Thyroid gland (tissue), 4 donors: ENCODE measurements at regions not wholly inside any gene's neighbourhood (a gene's known extent, or its start where the extent isn't known, plus 50 kb on each side); places are given as distances from the start of the nearest gene placed in this dataset.

Source experiments
- DNase-seq, 2 donors: peaks; one replicate each; pipeline ENCODE4 v3.0.0-alpha.2; 2019
- H3K27ac ChIP-seq, 3 donors: fragments of 200-600 bp; sonication (generic); 1 replicate in 2 of 3; 2 replicates in 1 of 3; pipeline ENCODE4 v1.5.1; 2016 to 2019; ENCODE audit warnings: mild to moderate bottlenecking in 1 of 3, moderate library complexity in 1 of 3
- H3K27me3 ChIP-seq: fragments of 200-600 bp; sonication (generic); one replicate; pipeline ENCODE4 v1.5.1; 2019
- H3K36me3 ChIP-seq, 2 donors: fragments of 200-600 bp; sonication (generic); one replicate each; pipeline ENCODE4 v1.5.1; 2016 to 2019
- H3K4me1 ChIP-seq, 2 donors: fragments of 200-600 bp; sonication (generic); one replicate each; pipeline ENCODE4 v1.5.1; 2017 to 2019
- H3K4me3 ChIP-seq, 3 donors: fragments of 200-600 bp; sonication (generic); replicated peaks in 1 of 3; 1 replicate in 2 of 3; 2 replicates in 1 of 3; pipeline ENCODE4 v1.5.1; 2016; ENCODE audit warnings: mild to moderate bottlenecking in 1 of 3
- H3K9me3 ChIP-seq: fragments of 200-600 bp; sonication (generic); one replicate; pipeline ENCODE4 v1.5.1; 2017
- CTCF ChIP-seq, 6 experiments: fragments of 200-600 bp in 3 of 6; fragments of 450-650 bp in 3 of 6; sonication (generic) in 3 of 6; IDR thresholded peaks; one replicate each; pipeline ENCODE4 v1.5.1; 2016 to 2019; ENCODE audit warnings: antibody characterized with exemption in 6 of 6, mild to moderate bottlenecking in 2 of 6, inconsistent platforms in 1 of 6, moderate library complexity in 1 of 6
- POLR2A ChIP-seq, 2 donors: fragments of 450-650 bp; IDR thresholded peaks; one replicate each; pipeline ENCODE4 v1.6.1; 2017; ENCODE audit warnings: antibody characterized with exemption in 2 of 2, mild to moderate bottlenecking in 2 of 2, moderate library complexity in 1 of 2
- WGBS, 2 donors: methylation state at CpG; one replicate each; pipeline ENCODE4 v1.1.5; 2017; 5-methylcytosine and 5-hydroxymethylcytosine counted together
- intact Hi-C: fragments of 100-400 bp; cut with DNase I; formaldehyde crosslinking; loops from one replicate; pipeline ENCODE4 v1.15.1; 2023

- H3K4me1 ChIP-seq = peaks cover 3 to 8% of the 10 kb centered on the region in 2 donors
- no peaks in the 10 kb centered on the region for H3K36me3 ChIP-seq
- TF ChIP-seq POLR2A (IDR thresholded peaks at IDR 0.05) (peak in 1 of 2 donors; percentile 74), CTCF (IDR thresholded peaks at IDR 0.05) (no peak)
- H3K9me3 ChIP-seq = no peaks in the 10 kb centered on the region
- WGBS, 2 donors = 1 to 2% methylated on average over 26 of the region's 26 CpGs
- no peaks in the 10 kb centered on the region for H3K27me3 ChIP-seq
- DNase-seq = peak; percentile 78 to 80
- peak overlapping the region in 2 of 3 donors; percentile 18 to 46 for H3K4me3 ChIP-seq
- H3K27ac ChIP-seq = peak overlapping the region; percentile 75 to 86 (median 79)
- intact Hi-C loops = no loop called here
These were observed 136.7 kb downstream of the HFE start for GRCh38 chr6:26223650-26224546.

GRCh38 chr6:26224547-26224912 is 137.3 kb downstream of the HFE start:
- Histone ChIP-seq H3K4me3 (peak overlapping the region in 2 of 3 donors; percentile 2 to 18), H3K4me1 (peaks cover 3 to 8% of the 10 kb centered on the region in 2 donors), H3K27ac (peak overlapping the region; percentile 59 to 79 (median 75)), H3K36me3 (no peaks in the 10 kb centered on the region), H3K9me3 (no peaks in the 10 kb centered on the region), H3K27me3 (no peaks in the 10 kb centered on the region)
- intact Hi-C loops = no loop called here
- WGBS, 2 donors = 3 to 6% methylated on average over 6 of the region's 6 CpGs
- no peak for DNase-seq
- TF ChIP-seq POLR2A (IDR thresholded peaks at IDR 0.05) = no peak
- no peak for TF ChIP-seq CTCF (IDR thresholded peaks at IDR 0.05)

GRCh38 chr6:26224940-26225847 is 138.0 kb downstream of the HFE start:
- Histone ChIP-seq H3K27ac (peak overlapping the region in 1 of 3 donors; percentile 79), H3K36me3 (no peaks in the 10 kb centered on the region), H3K4me3 (peak overlapping the region in 2 of 3 donors; percentile 2 to 18), H3K9me3 (no peaks in the 10 kb centered on the region), H3K27me3 (no peaks in the 10 kb centered on the region), H3K4me1 (peaks cover 3 to 8% of the 10 kb centered on the region in 2 donors)
- WGBS, 2 donors = 33 to 43% methylated on average over 51 of the region's 51 CpGs
- DNase-seq = no peak
- TF ChIP-seq CTCF (IDR thresholded peaks at IDR 0.05) (no peak), POLR2A (IDR thresholded peaks at IDR 0.05) (peak in 1 of 2 donors; percentile 45)
- intact Hi-C loops = no loop called here

GRCh38 chr6:26225848-26226578 is 138.8 kb downstream of the HFE start:
- H3K27me3 ChIP-seq = no peaks in the 10 kb centered on the region
- H3K4me3 ChIP-seq = no peak overlapping the region
- WGBS, 2 donors = 65% methylated on average over 28 of the region's 28 CpGs
- H3K36me3 ChIP-seq = no peaks in the 10 kb centered on the region
- DNase-seq = no peak
- H3K27ac ChIP-seq = no peak overlapping the region
- peaks cover 3 to 8% of the 10 kb centered on the region in 2 donors for H3K4me1 ChIP-seq
- intact Hi-C loops = no loop called here
- H3K9me3 ChIP-seq = no peaks in the 10 kb centered on the region
- TF ChIP-seq CTCF (IDR thresholded peaks at IDR 0.05) (no peak), POLR2A (IDR thresholded peaks at IDR 0.05) (no peak)
